ENCODE measurements at regions not wholly inside any gene's neighbourhood (a gene's known extent, or its start where the extent isn't known, plus 50 kb on each side); places are given as distances from the start of the nearest gene placed in this dataset.

GRCh38 chr10:108411206-108411605, 1246.7 kb upstream of the SORCS1 start:
- Histone ChIP-seq H3K4me3 (no peak overlapping the region), H3K36me3 (no peaks in the 10 kb centered on the region), H3K4me1 (no peaks in the 10 kb centered on the region), H3K27ac (no peak overlapping the region), H3K9me3 (no peaks in the 10 kb centered on the region), H3K27me3 (replicated peaks in 1 of 7) (no peaks in the 10 kb centered on the region)
- DNase-seq, result no peak
- WGBS, 5 donors, result 43 to 67% (median 50%) methylated on average over 2 of the region's 2 CpGs
- intact Hi-C loops (cut with DNase I; ENCODE audit: low total_unique reads), result no loop called here
- TF ChIP-seq POLR2A (IDR thresholded peaks at IDR 0.05) (no peak), POLR2AphosphoS5 (IDR thresholded peaks at IDR 0.05) (no peak), CTCF (IDR thresholded peaks at IDR 0.05 in 8 of 11, conservative IDR thresholded peaks at IDR 0.05 in 3 of 11) (no peak)

GRCh38 chr10:108410236-108410635, 1245.7 kb upstream of the SORCS1 start:
- H3K27me3 ChIP-seq (replicated peaks in 1 of 7), result no peaks in the 10 kb centered on the region
- no peak overlapping the region for H3K4me3 ChIP-seq
- 22 to 46% (median 41%) methylated on average over 1 of the region's 1 CpG for WGBS, 5 donors
- TF ChIP-seq POLR2A (IDR thresholded peaks at IDR 0.05) (no peak), CTCF (IDR thresholded peaks at IDR 0.05 in 8 of 11, conservative IDR thresholded peaks at IDR 0.05 in 3 of 11) (no peak), POLR2AphosphoS5 (IDR thresholded peaks at IDR 0.05) (no peak)
- DNase-seq, result no peak
- peaks cover 0 to under 1% (median 0%) of the 10 kb centered on the region in 8 donors for H3K9me3 ChIP-seq
- intact Hi-C loops (cut with DNase I; ENCODE audit: low total_unique reads), result no loop called here
- no peak overlapping the region for H3K27ac ChIP-seq
- no peaks in the 10 kb centered on the region for H3K4me1 ChIP-seq
- no peaks in the 10 kb centered on the region for H3K36me3 ChIP-seq

- no peaks in the 10 kb centered on the region for H3K4me1 ChIP-seq
- no peaks in the 10 kb centered on the region for H3K27me3 ChIP-seq (replicated peaks in 1 of 7)
- intact Hi-C loops (cut with DNase I; ENCODE audit: low total_unique reads), result no loop called here
- TF ChIP-seq POLR2A (IDR thresholded peaks at IDR 0.05) (no peak), CTCF (IDR thresholded peaks at IDR 0.05 in 8 of 11, conservative IDR thresholded peaks at IDR 0.05 in 3 of 11) (no peak), POLR2AphosphoS5 (IDR thresholded peaks at IDR 0.05) (no peak)
- peaks cover 0 to 7% (median 0%) of the 10 kb centered on the region in 8 donors for H3K9me3 ChIP-seq
- H3K4me3 ChIP-seq, result no peak overlapping the region
- no peak overlapping the region for H3K27ac ChIP-seq
- no peak for DNase-seq
- H3K36me3 ChIP-seq, result no peaks in the 10 kb centered on the region
Measured at GRCh38 chr10:108409306-108409705, 1244.8 kb upstream of the SORCS1 start.

- 92 to 100% (median 98%) methylated on average over 1 of the region's 1 CpG for WGBS, 5 donors
- DNase-seq, result no peak
- TF ChIP-seq CTCF (IDR thresholded peaks at IDR 0.05 in 8 of 11, conservative IDR thresholded peaks at IDR 0.05 in 3 of 11) (no peak), POLR2A (IDR thresholded peaks at IDR 0.05) (no peak), POLR2AphosphoS5 (IDR thresholded peaks at IDR 0.05) (no peak)
- Histone ChIP-seq H3K27ac (no peak overlapping the region), H3K4me1 (no peaks in the 10 kb centered on the region), H3K9me3 (peaks cover 0 to 7% (median 0%) of the 10 kb centered on the region in 8 donors), H3K27me3 (replicated peaks in 1 of 7) (no peaks in the 10 kb centered on the region), H3K36me3 (no peaks in the 10 kb centered on the region), H3K4me3 (no peak overlapping the region)
- intact Hi-C loops (cut with DNase I; ENCODE audit: low total_unique reads), result no loop called here
Measured at GRCh38 chr10:108404155-108404554, 1239.6 kb upstream of the SORCS1 start.

Data from spleen (tissue), 11 donors.